ENCODE measurements at regions not wholly inside any gene's neighbourhood (a gene's known extent, or its start where the extent isn't known, plus 50 kb on each side); places are given as distances from the start of the nearest gene placed in this dataset.
A peak's percentile ranks its signal among the peaks of the same experiment; 100 is the strongest.

GRCh38 chr20:1813674-1814635 lies 81.3 kb upstream of the SIRPA start:
- DNase-seq, result no peak
- Histone ChIP-seq H3K4me1 (peaks cover 0 to 34% (median 10%) of the 10 kb centered on the region in 4 donors), H3K36me3 (no peaks in the 10 kb centered on the region), H3K9me3 (no peaks in the 10 kb centered on the region), H3K4me3 (no peak overlapping the region), H3K27ac (peak overlapping the region in 1 of 4 donors; percentile 22), H3K27me3 (no peaks in the 10 kb centered on the region)
- TF ChIP-seq CTCF (IDR thresholded peaks at IDR 0.05) (no peak), POLR2A (IDR thresholded peaks at IDR 0.05) (no peak)

DNA sequence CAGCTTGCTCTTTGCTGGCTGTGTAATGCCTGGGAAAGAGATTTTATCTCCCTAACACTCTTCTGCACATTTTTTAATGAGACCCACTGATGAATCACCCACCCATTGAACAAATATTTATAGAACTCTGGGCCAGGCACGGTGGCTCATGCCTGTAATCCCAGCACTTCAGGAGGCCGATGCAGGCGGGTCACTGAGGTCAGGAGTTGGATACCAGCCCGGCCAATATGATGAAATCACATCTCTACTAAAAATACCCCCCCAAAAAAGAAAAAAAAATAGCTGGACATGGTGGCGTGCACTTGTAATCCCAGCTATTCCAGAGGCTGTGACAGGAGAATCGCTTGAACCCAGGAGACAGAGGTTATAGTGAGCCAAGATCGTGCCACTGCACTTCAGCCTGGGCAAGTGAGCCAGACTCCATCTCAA lies 82.1 kb upstream of the SIRPA start:
- Histone ChIP-seq H3K4me1 (peaks cover 0 to 34% (median 10%) of the 10 kb centered on the region in 4 donors), H3K27ac (peak overlapping the region in 1 of 4 donors; percentile 22), H3K27me3 (no peaks in the 10 kb centered on the region), H3K4me3 (no peak overlapping the region), H3K9me3 (no peaks in the 10 kb centered on the region), H3K36me3 (no peaks in the 10 kb centered on the region)
- DNase-seq, result peak in 1 of 3 donors; percentile 65
- TF ChIP-seq POLR2A (IDR thresholded peaks at IDR 0.05) (no peak), CTCF (IDR thresholded peaks at IDR 0.05) (no peak)

GRCh38 chr20:1811621-1812498 lies 83.3 kb upstream of the SIRPA start:
- H3K9me3 ChIP-seq, result no peaks in the 10 kb centered on the region
- H3K4me1 ChIP-seq, result peaks cover 0 to 29% (median 10%) of the 10 kb centered on the region in 4 donors
- no peaks in the 10 kb centered on the region for H3K36me3 ChIP-seq
- H3K4me3 ChIP-seq, result no peak overlapping the region
- peak overlapping the region in 3 of 4 donors; percentile 18 to 75 (median 72) for H3K27ac ChIP-seq
- no peak for DNase-seq
- no peak for TF ChIP-seq POLR2A (IDR thresholded peaks at IDR 0.05)
- H3K27me3 ChIP-seq, result no peaks in the 10 kb centered on the region

- no peak overlapping the region for H3K4me3 ChIP-seq
- peaks cover 0 to 25% (median 10%) of the 10 kb centered on the region in 4 donors for H3K4me1 ChIP-seq
- H3K36me3 ChIP-seq, result no peaks in the 10 kb centered on the region
- H3K27ac ChIP-seq, result peak overlapping the region in 3 of 4 donors; percentile 18 to 75 (median 72)
- H3K27me3 ChIP-seq, result no peaks in the 10 kb centered on the region
- TF ChIP-seq CTCF (IDR thresholded peaks at IDR 0.05) (no peak), POLR2A (IDR thresholded peaks at IDR 0.05) (no peak)
- peak in 2 of 3 donors; percentile 58 to 59 for DNase-seq
- H3K9me3 ChIP-seq, result no peaks in the 10 kb centered on the region
Measured at GRCh38 chr20:1810926-1811620, 84.1 kb upstream of the SIRPA start.

DNA sequence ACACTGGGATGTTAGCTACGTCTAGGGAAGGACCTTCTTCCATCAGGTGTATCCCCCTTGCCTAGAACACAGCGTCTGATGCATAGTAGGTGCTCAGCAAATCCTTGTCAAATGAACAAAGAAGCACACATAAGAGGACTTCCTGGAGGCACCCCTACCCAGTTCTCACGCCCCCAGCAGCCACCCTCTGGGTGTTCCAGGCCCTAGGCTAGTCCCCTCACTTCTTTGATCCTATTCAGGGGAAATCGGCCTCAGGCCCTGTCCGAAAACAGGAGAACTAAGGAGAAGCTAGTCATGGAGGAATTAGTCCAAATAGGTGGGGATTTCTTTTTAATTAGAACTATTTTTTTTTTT lies 84.7 kb upstream of the SIRPA start:
- Histone ChIP-seq H3K27ac (peak overlapping the region in 2 of 4 donors; percentile 72 to 75), H3K9me3 (no peaks in the 10 kb centered on the region), H3K27me3 (no peaks in the 10 kb centered on the region), H3K4me1 (peaks cover 0 to 25% (median 10%) of the 10 kb centered on the region in 4 donors), H3K4me3 (no peak overlapping the region), H3K36me3 (no peaks in the 10 kb centered on the region)
- TF ChIP-seq POLR2A (IDR thresholded peaks at IDR 0.05) (no peak), CTCF (IDR thresholded peaks at IDR 0.05) (no peak)
- DNase-seq, result no peak

All from Peyer's patch (tissue), 4 donors.